ENCODE measurements at regions not wholly inside any gene's neighbourhood (a gene's known extent, or its start where the extent isn't known, plus 50 kb on each side); places are given as distances from the start of the nearest gene placed in this dataset.

DNA sequence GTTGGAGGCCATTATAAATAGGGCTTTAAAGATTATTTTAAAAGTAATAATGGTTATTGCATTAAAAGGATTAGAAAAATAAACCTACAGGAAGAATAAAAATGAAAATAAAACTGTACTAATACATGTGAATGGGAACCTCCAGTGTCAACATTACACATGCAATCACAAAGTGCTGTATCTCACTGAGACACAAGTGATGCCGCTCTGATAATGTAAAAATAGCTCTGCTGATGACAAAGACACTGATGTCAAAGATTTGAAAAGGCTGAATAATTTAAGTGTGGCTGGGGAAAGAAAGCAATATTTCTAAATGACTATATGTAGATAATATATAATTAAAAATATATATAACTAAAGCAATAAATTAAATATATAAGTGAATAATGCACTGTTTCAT lies 129.1 kb upstream of the RAP2B start:
- Mint-ChIP-seq H3K9me3 (no peaks in the 10 kb centered on the region), H3K36me3 (ENCODE audit: low read depth) (no peaks in the 10 kb centered on the region), H3K27me3 (ENCODE audit: low read depth, poor library complexity) (no peaks in the 10 kb centered on the region), H3K27ac (no peak overlapping the region), H3K4me1 (no peaks in the 10 kb centered on the region), H3K4me3 (no peak overlapping the region)
- no peak for DNase-seq
- TF ChIP-seq, protein P1, sequence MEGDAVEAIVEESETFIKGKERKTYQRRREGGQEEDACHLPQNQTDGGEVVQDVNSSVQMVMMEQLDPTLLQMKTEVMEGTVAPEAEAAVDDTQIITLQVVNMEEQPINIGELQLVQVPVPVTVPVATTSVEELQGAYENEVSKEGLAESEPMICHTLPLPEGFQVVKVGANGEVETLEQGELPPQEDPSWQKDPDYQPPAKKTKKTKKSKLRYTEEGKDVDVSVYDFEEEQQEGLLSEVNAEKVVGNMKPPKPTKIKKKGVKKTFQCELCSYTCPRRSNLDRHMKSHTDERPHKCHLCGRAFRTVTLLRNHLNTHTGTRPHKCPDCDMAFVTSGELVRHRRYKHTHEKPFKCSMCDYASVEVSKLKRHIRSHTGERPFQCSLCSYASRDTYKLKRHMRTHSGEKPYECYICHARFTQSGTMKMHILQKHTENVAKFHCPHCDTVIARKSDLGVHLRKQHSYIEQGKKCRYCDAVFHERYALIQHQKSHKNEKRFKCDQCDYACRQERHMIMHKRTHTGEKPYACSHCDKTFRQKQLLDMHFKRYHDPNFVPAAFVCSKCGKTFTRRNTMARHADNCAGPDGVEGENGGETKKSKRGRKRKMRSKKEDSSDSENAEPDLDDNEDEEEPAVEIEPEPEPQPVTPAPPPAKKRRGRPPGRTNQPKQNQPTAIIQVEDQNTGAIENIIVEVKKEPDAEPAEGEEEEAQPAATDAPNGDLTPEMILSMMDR (IDR thresholded peaks at IDR 0.05): no peak

DNA sequence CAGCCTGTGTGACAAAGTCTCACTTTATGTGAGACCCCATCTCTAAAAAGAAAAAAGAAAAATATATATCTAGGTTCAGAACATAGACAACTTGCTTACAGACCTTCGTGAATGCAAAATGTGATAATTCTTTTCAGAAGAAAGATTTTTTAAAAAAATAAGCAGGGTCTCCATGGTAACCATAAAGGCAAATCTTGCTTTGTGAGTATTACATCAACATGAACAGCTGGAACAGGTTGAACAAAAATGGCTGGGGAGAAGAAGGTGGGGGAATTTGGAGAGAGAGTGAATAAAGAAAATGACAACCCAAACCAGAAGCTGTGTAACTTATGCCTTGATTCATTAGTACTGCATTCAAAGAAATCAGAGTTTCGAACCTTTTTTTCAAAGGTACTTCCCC lies 125.2 kb upstream of the RAP2B start:
- H3K27ac Mint-ChIP-seq: no peak overlapping the region
- no peaks in the 10 kb centered on the region for H3K4me1 Mint-ChIP-seq
- H3K9me3 Mint-ChIP-seq: no peaks in the 10 kb centered on the region
- H3K27me3 Mint-ChIP-seq (ENCODE audit: low read depth, poor library complexity): no peaks in the 10 kb centered on the region
- H3K36me3 Mint-ChIP-seq (ENCODE audit: low read depth): no peaks in the 10 kb centered on the region
- no peak for DNase-seq
- TF ChIP-seq, protein P1 (IDR thresholded peaks at IDR 0.05): no peak
- no peak overlapping the region for H3K4me3 Mint-ChIP-seq

DNA sequence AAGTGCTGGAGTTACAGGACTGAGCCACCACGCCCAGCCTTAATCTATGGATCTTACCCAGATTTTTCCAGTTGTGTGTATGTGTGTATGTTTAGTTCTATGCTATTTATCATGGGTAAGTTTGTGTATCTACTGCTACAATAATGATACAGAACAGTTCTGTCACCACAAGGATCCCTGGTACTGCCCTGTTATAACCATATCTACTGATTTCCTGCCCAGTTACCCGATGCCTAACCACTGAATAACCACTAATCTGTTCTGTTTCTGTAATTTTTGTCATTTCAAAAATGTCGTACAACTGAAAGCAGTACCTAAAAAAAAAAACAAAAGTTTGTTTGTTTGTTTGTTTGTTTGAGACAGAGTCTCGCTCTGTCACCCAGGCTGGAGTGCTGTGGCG lies 123.7 kb upstream of the RAP2B start:
- no peaks in the 10 kb centered on the region for H3K27me3 Mint-ChIP-seq (ENCODE audit: low read depth, poor library complexity)
- no peaks in the 10 kb centered on the region for H3K9me3 Mint-ChIP-seq
- TF ChIP-seq, protein P1 (IDR thresholded peaks at IDR 0.05): no peak
- no peaks in the 10 kb centered on the region for H3K36me3 Mint-ChIP-seq (ENCODE audit: low read depth)
- H3K4me3 Mint-ChIP-seq: no peak overlapping the region
- DNase-seq: no peak
- H3K4me1 Mint-ChIP-seq: no peaks in the 10 kb centered on the region
- H3K27ac Mint-ChIP-seq: no peak overlapping the region

DNA sequence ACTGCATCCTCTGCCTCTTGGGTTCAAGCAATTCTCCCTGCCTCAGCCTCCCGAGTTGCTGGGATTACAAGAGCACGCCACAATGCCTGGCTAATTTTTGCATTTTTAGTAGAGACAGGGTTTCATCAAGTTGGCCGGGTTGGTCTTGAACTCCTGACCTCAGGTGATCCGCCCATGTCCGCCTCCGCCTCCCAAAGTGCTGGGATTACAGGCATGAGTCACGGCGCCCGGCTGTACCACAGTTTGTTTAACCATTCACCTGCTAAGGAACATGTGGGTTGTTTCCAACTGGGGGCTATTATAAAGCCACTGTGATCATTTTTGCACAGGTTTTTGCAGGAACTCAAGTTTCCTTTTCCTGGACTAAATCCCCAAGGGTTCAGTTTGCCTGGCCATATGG lies 123.2 kb upstream of the RAP2B start:
- H3K36me3 Mint-ChIP-seq (ENCODE audit: low read depth): no peaks in the 10 kb centered on the region
- H3K4me3 Mint-ChIP-seq: no peak overlapping the region
- no peaks in the 10 kb centered on the region for H3K4me1 Mint-ChIP-seq
- no peak overlapping the region for H3K27ac Mint-ChIP-seq
- no peak for DNase-seq
- H3K9me3 Mint-ChIP-seq: no peaks in the 10 kb centered on the region
- H3K27me3 Mint-ChIP-seq (ENCODE audit: low read depth, poor library complexity): no peaks in the 10 kb centered on the region
- TF ChIP-seq, protein P1 (IDR thresholded peaks at IDR 0.05): no peak

DNA sequence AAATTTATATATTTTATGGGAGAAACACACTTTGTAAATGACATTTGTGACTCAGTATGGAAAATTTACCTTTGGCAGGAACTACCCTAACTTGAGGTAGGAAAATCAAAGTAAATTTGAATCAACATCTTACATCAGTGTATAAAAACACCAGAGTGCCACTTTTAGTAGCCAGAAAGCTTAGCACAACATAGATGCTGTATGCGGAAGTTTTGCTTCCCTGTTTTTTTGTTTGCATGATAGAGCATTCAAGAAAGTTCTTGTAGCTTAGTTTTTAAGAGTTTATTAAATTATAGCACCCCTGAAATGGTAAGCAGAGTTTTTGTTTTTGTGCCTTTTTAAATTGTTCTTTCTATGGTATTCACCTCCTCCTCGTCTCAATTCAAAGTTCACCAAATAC lies 120.8 kb upstream of the RAP2B start:
- Mint-ChIP-seq H3K9me3 (no peaks in the 10 kb centered on the region), H3K4me1 (no peaks in the 10 kb centered on the region), H3K27ac (no peak overlapping the region), H3K27me3 (ENCODE audit: low read depth, poor library complexity) (no peaks in the 10 kb centered on the region), H3K36me3 (ENCODE audit: low read depth) (no peaks in the 10 kb centered on the region), H3K4me3 (no peak overlapping the region)
- DNase-seq: no peak
- TF ChIP-seq, protein P1 (IDR thresholded peaks at IDR 0.05): no peak

DNA sequence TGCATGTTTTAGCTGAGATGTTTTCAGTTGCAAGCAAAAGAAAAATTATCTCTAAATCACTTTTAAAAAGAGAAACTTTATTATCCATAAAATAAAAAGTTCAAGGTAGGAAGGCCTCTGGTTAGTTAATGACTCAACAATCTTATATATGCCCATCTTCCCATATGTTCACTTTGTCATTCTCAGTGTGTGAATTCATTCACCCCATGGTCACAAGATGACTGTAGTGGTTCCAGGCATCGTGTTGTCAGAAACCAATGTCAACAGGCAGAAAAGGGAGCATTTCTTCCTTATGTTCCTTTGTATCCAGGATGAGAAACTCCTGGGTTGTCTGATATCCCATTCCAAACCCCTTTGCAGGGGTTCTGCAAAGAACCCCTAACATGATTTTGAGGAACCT lies 119.9 kb upstream of the RAP2B start:
- TF ChIP-seq, protein P1 (IDR thresholded peaks at IDR 0.05): no peak
- H3K4me3 Mint-ChIP-seq: no peak overlapping the region
- H3K27me3 Mint-ChIP-seq (ENCODE audit: low read depth, poor library complexity): no peaks in the 10 kb centered on the region
- no peak for DNase-seq
- H3K27ac Mint-ChIP-seq: no peak overlapping the region
- H3K36me3 Mint-ChIP-seq (ENCODE audit: low read depth): no peaks in the 10 kb centered on the region
- H3K4me1 Mint-ChIP-seq: no peaks in the 10 kb centered on the region
- H3K9me3 Mint-ChIP-seq: no peaks in the 10 kb centered on the region
